ENCODE measurements at regions not wholly inside any gene's neighbourhood (a gene's known extent, or its start where the extent isn't known, plus 50 kb on each side); places are given as distances from the start of the nearest gene placed in this dataset.
"Not testable (repeated sequence)": the region's sequence is repeated elsewhere in the genome, so short reads cannot be mapped to it uniquely, and the experiment has no call there.

DNA sequence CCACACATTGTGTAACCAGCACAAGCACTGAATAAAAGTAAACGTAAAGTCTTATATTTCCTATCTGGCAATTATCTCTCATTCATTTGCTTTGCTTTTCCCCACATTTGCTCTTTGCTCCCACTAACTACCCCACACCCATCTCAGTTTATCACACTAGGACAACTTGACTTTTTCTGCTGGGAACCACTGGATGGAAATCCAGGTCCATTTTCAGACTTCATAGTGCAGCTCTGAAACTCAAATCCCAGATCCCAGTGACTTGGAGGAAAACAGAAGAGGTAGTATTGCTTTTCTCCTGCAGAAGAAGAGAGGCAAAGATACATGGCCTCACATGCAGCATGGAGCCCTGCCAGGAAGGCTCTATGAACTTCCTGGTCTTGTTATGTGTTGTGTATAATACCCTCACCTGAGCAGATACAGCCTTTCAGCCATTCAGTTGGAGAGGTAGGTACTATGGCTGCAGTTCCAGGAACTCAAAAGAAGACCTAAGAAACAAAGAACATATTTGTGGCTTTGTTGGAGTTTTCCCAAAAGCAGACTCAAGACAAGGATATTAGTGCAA lies 90.0 kb upstream of the NIPBL start:
- no peak for DNase-seq

GRCh38 chr5:36787365-36788093 lies 89.0 kb upstream of the NIPBL start:
- no peak for DNase-seq

DNA sequence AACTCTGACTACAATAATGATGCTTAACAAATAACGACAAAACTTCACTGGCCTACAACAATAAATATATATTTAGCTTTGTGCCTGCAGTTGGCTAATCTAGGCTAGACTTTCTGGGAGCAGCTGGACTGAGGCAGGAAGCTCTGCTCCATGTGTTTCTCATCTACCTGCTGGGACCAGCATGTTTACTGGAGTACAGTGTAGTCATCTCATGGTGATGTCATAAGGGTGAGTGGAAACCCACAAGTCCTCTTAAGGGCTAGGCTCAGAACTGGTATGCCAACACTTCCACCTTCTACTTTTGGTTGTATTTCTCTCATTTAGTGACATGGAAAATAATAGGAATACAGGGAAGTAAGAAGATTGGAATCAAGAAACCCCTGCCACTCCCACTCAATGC lies 85.7 kb upstream of the NIPBL start:
- DNase-seq, result no peak

- DNase-seq, result no peak
These were observed 83.9 kb upstream of the NIPBL start for GRCh38 chr5:36792560-36793180.

GRCh38 chr5:36795366-36795765 lies 81.2 kb upstream of the NIPBL start:
- no peak for DNase-seq

- DNase-seq, result no peak
These were observed 80.4 kb upstream of the NIPBL start for GRCh38 chr5:36796155-36796554.

GRCh38 chr5:36801523-36801922 lies 75.0 kb upstream of the NIPBL start:
- DNase-seq, result no peak

DNA sequence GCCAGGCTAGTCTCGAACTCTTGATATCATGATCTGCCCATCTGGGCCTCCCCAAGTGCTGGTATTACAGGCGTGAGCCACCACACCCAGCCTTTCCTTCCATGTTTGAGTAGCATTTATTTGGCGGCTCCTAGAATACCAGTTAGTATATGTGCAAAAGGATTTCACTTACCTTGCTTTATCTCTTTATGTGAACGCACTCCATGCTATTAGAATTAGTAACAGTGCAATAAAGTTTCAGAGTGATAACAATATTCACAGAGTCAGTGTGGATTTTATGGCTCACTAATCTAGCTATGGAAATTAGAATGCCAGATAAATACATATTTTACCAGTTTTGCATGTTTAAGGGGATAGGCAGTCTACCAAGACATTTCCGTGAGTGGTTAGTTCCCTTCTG lies 74.4 kb upstream of the NIPBL start:
- DNase-seq, result no peak

DNA sequence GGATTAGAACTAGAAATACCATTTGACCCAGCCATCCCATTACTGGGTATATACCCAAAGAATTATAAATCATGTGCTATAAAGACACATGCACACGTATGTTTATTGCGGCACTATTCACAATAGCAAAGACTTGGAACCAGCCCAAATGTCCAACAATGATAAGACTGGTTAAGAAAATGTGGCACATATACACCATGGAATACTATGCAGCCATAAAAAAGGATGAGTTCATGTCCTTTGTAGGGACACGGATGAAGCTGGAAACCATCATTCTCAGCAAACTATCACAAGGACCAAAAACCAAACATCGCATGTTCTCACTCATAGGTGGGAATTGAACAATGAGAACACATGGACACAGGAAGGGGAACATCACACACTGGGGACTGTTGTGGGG lies 63.3 kb upstream of the NIPBL start:
- not testable (repeated sequence) for DNase-seq

DNA sequence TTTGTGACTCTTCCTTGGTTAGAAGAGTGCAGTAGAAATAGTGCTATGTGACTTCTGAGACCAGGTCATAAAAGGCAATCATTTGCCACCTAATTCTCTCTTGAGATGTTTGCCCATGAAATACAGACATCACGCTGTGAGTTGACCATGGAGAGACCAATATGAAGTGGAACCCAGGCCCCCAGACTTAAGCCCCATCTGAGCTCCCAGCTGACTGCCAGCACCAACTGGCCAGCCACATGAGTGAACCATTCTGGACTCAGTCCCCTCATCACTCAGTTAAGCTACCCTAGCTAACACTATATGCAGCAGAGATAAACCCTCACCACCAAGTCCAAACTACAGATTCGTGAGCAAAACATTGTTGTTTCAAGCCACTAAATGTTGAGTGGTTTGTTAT lies 60.7 kb upstream of the NIPBL start:
- DNase-seq, result no peak

GRCh38 chr5:36820900-36821299 lies 55.7 kb upstream of the NIPBL start:
- no peak for DNase-seq

- DNase-seq, result no peak
These were observed 49.9 kb upstream of the NIPBL start for GRCh38 chr5:36826694-36827093.

Data from NCI-H1417 treated with DMSO at 0.1 percent for 48 hours (cell line).